MM.1S (cell line): ENCODE measurements at regions not wholly inside any gene's neighbourhood (a gene's known extent, or its start where the extent isn't known, plus 50 kb on each side); places are given as distances from the start of the nearest gene placed in this dataset.

ENCODE experiments used
- CTCF ChIP-seq: fragments of 300-600 bp; sonication (generic); IDR thresholded peaks from 2 replicates; pipeline ENCODE4 v1.5.1; 2016; ENCODE audit warnings: antibody characterized with exemption, low read length, mixed read lengths
- EZH2 ChIP-seq: fragments of 300-600 bp; sonication (generic); optimal IDR thresholded peaks from 2 replicates; pipeline ENCODE3; 2017; ENCODE audit warnings: low read depth, mild to moderate bottlenecking, antibody characterized with exemption, low read length, mixed read lengths
- EZH2phosphoT487 ChIP-seq: fragments of 300-600 bp; sonication (generic); IDR thresholded peaks from 2 replicates; pipeline ENCODE4 v1.6.1; 2018; ENCODE audit warnings: antibody characterized with exemption, low read length

- TF ChIP-seq CTCF (no peak), EZH2phosphoT487 (no peak), EZH2 (no peak)
These were observed 664.1 kb downstream of the NOVA1 start for GRCh38 chr14:25933731-25934130.
